ENCODE measurements at regions not wholly inside any gene's neighbourhood (a gene's known extent, or its start where the extent isn't known, plus 50 kb on each side); places are given as distances from the start of the nearest gene placed in this dataset.
"Not testable (repeated sequence)": the region's sequence is repeated elsewhere in the genome, so short reads cannot be mapped to it uniquely, and the experiment has no call there.

- H3K36me3 ChIP-seq (ENCODE audit: control insufficient read depth, insufficient read depth, low read length) = no peaks in the 10 kb centered on the region
- TF ChIP-seq CTCF (IDR thresholded peaks at IDR 0.05; ENCODE audit: insufficient read depth, low read length, poor library complexity, severe bottlenecking) = no peak
- no peak overlapping the region for H3K4me3 ChIP-seq (replicated peaks; ENCODE audit: low read depth, low read length)
- no peak for DNase-seq (ENCODE audit: extremely low read depth, insufficient read length)
- H3K27me3 ChIP-seq (replicated peaks; ENCODE audit: control insufficient read depth, insufficient read depth, low read length) = no peaks in the 10 kb centered on the region; the same call in 1 of the 2 replicates
Observed at GRCh38 chr2:16381511-16381910, 284.1 kb downstream of the CYRIA start.

- not testable (repeated sequence) for DNase-seq (ENCODE audit: extremely low read depth, insufficient read length); H3K4me3 ChIP-seq (replicated peaks; ENCODE audit: low read depth, low read length); H3K36me3 ChIP-seq (ENCODE audit: control insufficient read depth, insufficient read depth, low read length); H3K27me3 ChIP-seq (replicated peaks; ENCODE audit: control insufficient read depth, insufficient read depth, low read length)
Observed at GRCh38 chr2:16379901-16380300, 285.7 kb downstream of the CYRIA start.

DNA sequence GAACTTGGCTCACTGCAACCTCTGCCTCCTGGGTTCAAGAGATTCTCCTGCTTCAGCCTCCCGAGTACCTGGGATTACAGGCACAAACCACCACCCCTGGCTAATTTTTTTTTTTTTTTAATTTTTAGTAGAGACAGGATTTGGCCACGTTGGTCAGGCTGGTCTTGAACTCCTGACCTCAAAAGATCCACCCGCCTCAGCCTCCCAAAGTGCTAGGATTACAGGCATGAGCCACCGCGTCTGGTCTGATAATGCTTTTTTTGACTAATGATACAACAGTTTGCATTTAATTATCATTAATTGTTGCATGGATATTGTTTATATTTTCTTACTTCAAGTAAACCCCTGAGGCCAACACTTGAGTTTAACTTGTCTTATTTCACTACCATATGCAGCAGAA lies 286.6 kb downstream of the CYRIA start:
- H3K36me3 ChIP-seq (ENCODE audit: control insufficient read depth, insufficient read depth, low read length); H3K27me3 ChIP-seq (replicated peaks; ENCODE audit: control insufficient read depth, insufficient read depth, low read length); H3K4me3 ChIP-seq (replicated peaks; ENCODE audit: low read depth, low read length); DNase-seq (ENCODE audit: extremely low read depth, insufficient read length): not testable (repeated sequence)

- Histone ChIP-seq H3K4me3 (replicated peaks; ENCODE audit: low read depth, low read length) (no peak overlapping the region), H3K36me3 (ENCODE audit: control insufficient read depth, insufficient read depth, low read length) (no peaks in the 10 kb centered on the region), H3K27me3 (replicated peaks; ENCODE audit: control insufficient read depth, insufficient read depth, low read length) (no peaks in the 10 kb centered on the region; the same call in 1 of the 2 replicates)
- DNase-seq (ENCODE audit: extremely low read depth, insufficient read length) = no peak
- no peak for TF ChIP-seq CTCF (IDR thresholded peaks at IDR 0.05; ENCODE audit: insufficient read depth, low read length, poor library complexity, severe bottlenecking)
Observed at GRCh38 chr2:16378031-16378430, 287.6 kb downstream of the CYRIA start.

DNA sequence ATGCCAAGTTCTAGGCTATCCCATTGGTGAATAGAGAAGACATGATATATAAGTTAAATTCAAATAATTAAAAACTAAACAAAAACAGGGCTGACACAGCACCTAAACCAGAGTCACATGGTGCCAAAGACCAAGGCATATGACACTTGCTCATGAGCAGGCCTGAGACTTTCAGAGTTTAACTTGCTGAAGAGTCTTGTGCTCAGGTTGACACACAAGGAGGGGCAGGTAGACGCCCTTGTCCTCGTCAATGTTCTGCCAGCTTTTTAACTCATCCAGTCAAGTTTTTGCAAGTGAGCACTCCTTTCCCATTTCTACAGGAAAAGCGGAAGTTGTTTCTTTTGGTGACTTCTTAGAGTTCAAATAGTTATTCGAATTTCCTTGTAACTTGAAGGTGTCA lies 289.7 kb downstream of the CYRIA start:
- Histone ChIP-seq H3K4me3 (replicated peaks; ENCODE audit: low read depth, low read length) (no peak overlapping the region), H3K36me3 (ENCODE audit: control insufficient read depth, insufficient read depth, low read length) (no peaks in the 10 kb centered on the region), H3K27me3 (replicated peaks; ENCODE audit: control insufficient read depth, insufficient read depth, low read length) (no peaks in the 10 kb centered on the region; the same call in 1 of the 2 replicates)
- TF ChIP-seq CTCF (IDR thresholded peaks at IDR 0.05; ENCODE audit: insufficient read depth, low read length, poor library complexity, severe bottlenecking) = no peak
- DNase-seq (ENCODE audit: extremely low read depth, insufficient read length) = no peak

- DNase-seq (ENCODE audit: extremely low read depth, insufficient read length) = no peak
- no peak for TF ChIP-seq CTCF (IDR thresholded peaks at IDR 0.05; ENCODE audit: insufficient read depth, low read length, poor library complexity, severe bottlenecking)
- Histone ChIP-seq H3K36me3 (ENCODE audit: control insufficient read depth, insufficient read depth, low read length) (no peaks in the 10 kb centered on the region), H3K27me3 (replicated peaks; ENCODE audit: control insufficient read depth, insufficient read depth, low read length) (no peaks in the 10 kb centered on the region; the same call in 1 of the 2 replicates), H3K4me3 (replicated peaks; ENCODE audit: low read depth, low read length) (no peak overlapping the region)
Observed at GRCh38 chr2:16375351-16375750, 290.3 kb downstream of the CYRIA start.

GRCh38 chr2:16374671-16375070 lies 291.0 kb downstream of the CYRIA start:
- no peak overlapping the region for H3K4me3 ChIP-seq (replicated peaks; ENCODE audit: low read depth, low read length)
- TF ChIP-seq CTCF (IDR thresholded peaks at IDR 0.05; ENCODE audit: insufficient read depth, low read length, poor library complexity, severe bottlenecking) = no peak
- no peaks in the 10 kb centered on the region; the same call in 1 of the 2 replicates for H3K27me3 ChIP-seq (replicated peaks; ENCODE audit: control insufficient read depth, insufficient read depth, low read length)
- DNase-seq (ENCODE audit: extremely low read depth, insufficient read length) = no peak
- no peaks in the 10 kb centered on the region for H3K36me3 ChIP-seq (ENCODE audit: control insufficient read depth, insufficient read depth, low read length)
